ENCODE measurements at regions not wholly inside any gene's neighbourhood (a gene's known extent, or its start where the extent isn't known, plus 50 kb on each side); places are given as distances from the start of the nearest gene placed in this dataset.

GRCh38 chr5:25570067-25570583 lies 925.3 kb upstream of the CDH10 start:
- TF ChIP-seq EZH2phosphoT487 (IDR thresholded peaks at IDR 0.05; ENCODE audit: borderline replicate concordance, low read depth, low read length) (no peak), CTCF (conservative IDR thresholded peaks at IDR 0.05; ENCODE audit: low read length) (no peak)
- Histone ChIP-seq H3K9me2 (ENCODE audit: insufficient read depth, low read length) (no peaks in the 10 kb centered on the region), H3K4me3 (ENCODE audit: low read depth, low read length, poor library complexity, severe bottlenecking) (no peak overlapping the region), H3K79me2 (ENCODE audit: insufficient read depth, low read depth, low read length) (no peaks in the 10 kb centered on the region), H2AFZ (ENCODE audit: low read length) (no peak overlapping the region), H3K27ac (ENCODE audit: low read depth, low read length, poor library complexity, severe bottlenecking) (no peak overlapping the region), H3K4me2 (ENCODE audit: low read length) (no peak overlapping the region), H3K4me1 (ENCODE audit: insufficient read depth, low read length, poor library complexity, severe bottlenecking) (no peaks in the 10 kb centered on the region), H3K9me3 (ENCODE audit: low read length) (0 out of 2 replicates have a peak, but pooled peaks cover 4% of the 10 kb centered on the region), H3K36me3 (ENCODE audit: insufficient read depth, low read length) (no peaks in the 10 kb centered on the region), H4K20me1 (ENCODE audit: insufficient read depth, low read length) (no peaks in the 10 kb centered on the region)
- intact Hi-C loops (cut with micrococcal nuclease; ENCODE audit: unreplicated experiment): no loop called here
- BruUV-seq (replicated peaks): no TSS peak
- POLR2A ChIA-PET: interaction anchor here (0.8 kb wide), 1 partner anchor 10 kb away, joined by 3 read pairs; no protein-coding TSS in a partner anchor
- CTCF ChIA-PET (ENCODE audit: unreplicated experiment): no interaction called here
- DNase-seq (ENCODE audit: low spot score): no peak

DNA sequence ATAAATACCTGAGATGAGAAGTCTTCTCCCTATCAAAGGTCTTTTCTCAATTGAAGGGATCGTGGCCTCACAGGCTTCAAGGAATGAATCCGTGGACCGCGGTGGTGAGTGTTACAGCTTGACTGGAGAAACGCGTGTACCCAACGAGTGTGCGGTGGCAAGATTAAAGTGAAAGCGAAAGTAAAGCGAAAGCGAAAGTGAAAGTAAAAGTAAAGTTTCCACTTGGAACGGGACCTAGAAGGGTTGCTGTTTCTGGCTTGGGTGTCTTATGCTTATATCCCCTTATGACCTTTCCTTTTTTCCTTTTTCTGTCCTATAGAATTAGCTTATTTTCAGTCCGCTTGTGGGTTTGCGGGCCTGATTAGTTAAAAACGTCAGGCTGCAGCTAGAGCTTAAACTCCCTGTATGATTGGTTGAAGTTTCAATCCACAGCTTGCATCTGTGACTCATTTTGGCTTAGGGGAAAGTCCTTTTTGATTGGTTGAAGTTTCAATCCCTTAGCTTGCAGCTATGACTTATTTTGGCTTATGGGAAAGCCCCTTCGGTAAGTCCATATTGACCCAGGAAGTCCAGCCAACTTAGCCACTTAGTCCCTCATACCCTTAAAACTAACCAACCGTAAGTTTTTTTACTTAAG lies 924.3 kb upstream of the CDH10 start:
- H3K79me2 ChIP-seq (ENCODE audit: insufficient read depth, low read depth, low read length): no peaks in the 10 kb centered on the region
- H3K27ac ChIP-seq (ENCODE audit: low read depth, low read length, poor library complexity, severe bottlenecking): no peak overlapping the region
- H4K20me1 ChIP-seq (ENCODE audit: insufficient read depth, low read length): no peaks in the 10 kb centered on the region
- no TSS peak for BruUV-seq (replicated peaks)
- CTCF ChIA-PET (ENCODE audit: unreplicated experiment): no interaction called here
- 0 out of 2 replicates have a peak, but pooled peaks cover 4% of the 10 kb centered on the region for H3K9me3 ChIP-seq (ENCODE audit: low read length)
- H3K9me2 ChIP-seq (ENCODE audit: insufficient read depth, low read length): no peaks in the 10 kb centered on the region
- DNase-seq (ENCODE audit: low spot score): peak; percentile 3
- POLR2A ChIA-PET: interaction anchor here (0.6 to 1.4 kb wide), 4 partner anchors 10 to 162 kb away, joined by 3 to 4 read pairs (median 3); no protein-coding TSS in a partner anchor
- H2AFZ ChIP-seq (ENCODE audit: low read length): peak overlapping the region; percentile 7; the same call in 1 of the 2 replicates
- H3K4me1 ChIP-seq (ENCODE audit: insufficient read depth, low read length, poor library complexity, severe bottlenecking): no peaks in the 10 kb centered on the region
- no peak overlapping the region for H3K4me3 ChIP-seq (ENCODE audit: low read depth, low read length, poor library complexity, severe bottlenecking)
- TF ChIP-seq EZH2phosphoT487 (IDR thresholded peaks at IDR 0.05; ENCODE audit: borderline replicate concordance, low read depth, low read length): no peak
- no peak for TF ChIP-seq CTCF (conservative IDR thresholded peaks at IDR 0.05; ENCODE audit: low read length)
- no peaks in the 10 kb centered on the region for H3K36me3 ChIP-seq (ENCODE audit: insufficient read depth, low read length)
- intact Hi-C loops (cut with micrococcal nuclease; ENCODE audit: unreplicated experiment): no loop called here
- no peak overlapping the region for H3K4me2 ChIP-seq (ENCODE audit: low read length)

DNA sequence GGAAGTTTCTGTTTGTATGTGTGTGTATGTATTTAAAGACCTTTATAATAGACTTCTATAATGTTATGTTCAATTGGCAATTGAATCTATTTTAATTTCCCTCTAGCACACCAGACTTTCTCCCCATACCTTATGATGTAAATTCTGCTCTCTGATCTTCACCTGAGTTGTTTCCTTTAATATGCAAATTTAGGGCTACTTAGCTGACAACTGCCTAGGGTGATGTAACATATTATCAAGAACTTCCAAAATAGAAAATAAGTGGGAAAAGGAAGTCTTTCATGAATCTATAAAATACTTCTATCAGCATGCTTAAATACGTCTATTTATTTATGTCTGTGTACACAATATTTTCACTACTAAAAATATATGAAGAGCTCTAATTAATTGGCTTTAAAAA lies 923.5 kb upstream of the CDH10 start:
- DNase-seq (ENCODE audit: low spot score): no peak
- BruUV-seq (replicated peaks): no TSS peak

More for the DNA sequence above, 923.5 kb upstream of the CDH10 start:
- ChIA-PET POLR2A (interaction anchor here (0.6 to 1.4 kb wide), 2 partner anchors 11 to 163 kb away, joined by 3 read pairs; no protein-coding TSS in a partner anchor), CTCF (ENCODE audit: unreplicated experiment) (no interaction called here)
- Histone ChIP-seq H2AFZ (ENCODE audit: low read length) (no peak overlapping the region), H3K4me1 (ENCODE audit: insufficient read depth, low read length, poor library complexity, severe bottlenecking) (no peaks in the 10 kb centered on the region), H3K27ac (ENCODE audit: low read depth, low read length, poor library complexity, severe bottlenecking) (no peak overlapping the region), H4K20me1 (ENCODE audit: insufficient read depth, low read length) (no peaks in the 10 kb centered on the region), H3K4me3 (ENCODE audit: low read depth, low read length, poor library complexity, severe bottlenecking) (no peak overlapping the region), H3K36me3 (ENCODE audit: insufficient read depth, low read length) (no peaks in the 10 kb centered on the region), H3K4me2 (ENCODE audit: low read length) (no peak overlapping the region), H3K79me2 (ENCODE audit: insufficient read depth, low read depth, low read length) (no peaks in the 10 kb centered on the region), H3K9me2 (ENCODE audit: insufficient read depth, low read length) (no peaks in the 10 kb centered on the region), H3K9me3 (ENCODE audit: low read length) (0 out of 2 replicates have a peak, but pooled peaks cover 4% of the 10 kb centered on the region)
- intact Hi-C loops (cut with micrococcal nuclease; ENCODE audit: unreplicated experiment): no loop called here
- no peak for TF ChIP-seq EZH2phosphoT487 (IDR thresholded peaks at IDR 0.05; ENCODE audit: borderline replicate concordance, low read depth, low read length)
- TF ChIP-seq CTCF (conservative IDR thresholded peaks at IDR 0.05; ENCODE audit: low read length): no peak

Data from OCI-LY7 (cell line).